GM12801 (cell line): ENCODE measurements at regions not wholly inside any gene's neighbourhood (a gene's known extent, or its start where the extent isn't known, plus 50 kb on each side); places are given as distances from the start of the nearest gene placed in this dataset.

Experiments
- TF ChIP-seq, protein P1 (sequence below): IDR thresholded peaks from one replicate; pipeline ENCODE4 v1.5.1; 2011; ENCODE audit warnings: control low read depth; ENCODE audit not compliant: insufficient read length; ENCODE audit errors: extremely low read depth

DNA sequence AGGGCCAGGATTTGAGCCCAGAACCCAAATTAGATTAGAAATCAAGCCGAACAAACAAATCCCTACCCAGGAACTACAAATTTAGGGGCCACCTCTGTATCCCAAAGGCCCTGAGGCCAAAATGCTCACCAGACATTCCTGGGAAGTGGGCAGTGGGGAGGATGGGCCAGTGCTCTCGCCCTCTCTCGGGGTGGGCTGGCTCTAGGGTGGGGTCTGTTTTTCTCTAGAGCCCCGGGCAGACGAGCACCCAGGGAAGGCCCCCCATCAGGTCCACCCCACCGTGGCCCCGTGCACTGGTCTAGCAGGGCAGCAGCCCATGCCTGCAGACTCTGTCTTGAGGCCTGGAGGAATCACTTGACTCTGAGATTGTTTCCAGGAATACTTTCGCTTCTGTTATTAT is 252.0 kb downstream of the RRAGC start:
- TF ChIP-seq, protein P1, sequence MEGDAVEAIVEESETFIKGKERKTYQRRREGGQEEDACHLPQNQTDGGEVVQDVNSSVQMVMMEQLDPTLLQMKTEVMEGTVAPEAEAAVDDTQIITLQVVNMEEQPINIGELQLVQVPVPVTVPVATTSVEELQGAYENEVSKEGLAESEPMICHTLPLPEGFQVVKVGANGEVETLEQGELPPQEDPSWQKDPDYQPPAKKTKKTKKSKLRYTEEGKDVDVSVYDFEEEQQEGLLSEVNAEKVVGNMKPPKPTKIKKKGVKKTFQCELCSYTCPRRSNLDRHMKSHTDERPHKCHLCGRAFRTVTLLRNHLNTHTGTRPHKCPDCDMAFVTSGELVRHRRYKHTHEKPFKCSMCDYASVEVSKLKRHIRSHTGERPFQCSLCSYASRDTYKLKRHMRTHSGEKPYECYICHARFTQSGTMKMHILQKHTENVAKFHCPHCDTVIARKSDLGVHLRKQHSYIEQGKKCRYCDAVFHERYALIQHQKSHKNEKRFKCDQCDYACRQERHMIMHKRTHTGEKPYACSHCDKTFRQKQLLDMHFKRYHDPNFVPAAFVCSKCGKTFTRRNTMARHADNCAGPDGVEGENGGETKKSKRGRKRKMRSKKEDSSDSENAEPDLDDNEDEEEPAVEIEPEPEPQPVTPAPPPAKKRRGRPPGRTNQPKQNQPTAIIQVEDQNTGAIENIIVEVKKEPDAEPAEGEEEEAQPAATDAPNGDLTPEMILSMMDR = no peak

DNA sequence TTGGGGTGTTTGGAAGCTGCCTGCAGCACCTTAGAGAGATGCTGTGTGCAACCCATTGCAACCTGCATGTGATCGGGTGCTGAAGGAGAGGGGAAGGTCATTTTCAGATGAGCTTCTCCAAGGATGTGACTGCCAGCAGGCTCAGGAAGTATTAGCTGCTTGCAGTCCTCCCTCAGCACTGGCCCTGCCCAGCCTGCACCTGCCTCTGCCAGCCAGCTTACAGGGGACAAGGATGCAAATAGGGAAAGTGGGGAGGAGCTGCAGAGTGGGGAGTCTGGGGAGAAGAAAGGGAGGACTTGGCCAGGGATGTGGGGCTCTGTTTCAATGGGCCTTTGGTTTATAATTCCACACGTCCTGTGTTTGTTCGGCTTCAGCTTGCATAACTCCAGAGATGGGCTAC is 254.5 kb downstream of the RRAGC start:
- TF ChIP-seq, protein P1 = no peak

DNA sequence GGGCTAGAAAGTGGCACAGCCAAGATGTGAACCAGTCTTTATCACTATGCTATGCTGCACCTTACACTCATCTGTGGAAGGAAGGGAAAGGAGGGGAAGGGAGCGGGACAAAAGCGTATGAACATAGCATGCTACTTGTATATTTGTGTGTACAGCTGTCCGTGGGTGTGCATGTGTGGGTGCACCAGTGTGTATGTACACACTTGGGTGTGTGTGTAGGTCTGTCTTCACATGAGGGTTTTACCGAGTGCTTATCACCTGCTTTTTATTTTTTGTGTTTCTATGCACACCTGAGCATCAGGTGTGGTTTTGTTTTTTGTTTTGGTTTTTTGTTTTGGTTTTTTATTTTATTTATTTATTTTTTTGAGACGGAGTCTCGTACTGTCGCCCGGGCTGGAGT is 255.7 kb downstream of the RRAGC start:
- TF ChIP-seq, protein P1 = no peak

DNA sequence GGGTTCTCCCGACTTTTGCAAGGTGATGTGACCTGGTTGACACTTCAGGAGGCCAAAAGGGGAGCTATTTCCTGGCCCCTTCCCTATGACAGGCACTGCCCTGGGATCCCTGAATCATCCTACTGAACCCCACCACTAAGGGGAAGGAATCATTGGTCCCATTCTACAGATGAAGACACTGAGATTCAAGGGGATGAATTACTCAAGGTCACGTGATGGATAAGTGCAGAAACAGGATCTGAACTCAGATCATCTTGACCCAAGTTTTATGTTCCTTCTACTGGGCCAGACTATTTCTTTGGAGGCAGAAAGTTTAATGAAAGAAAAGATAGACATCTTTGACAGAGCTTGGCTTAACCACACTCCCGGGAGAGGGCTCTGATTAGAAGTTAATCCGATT is 258.7 kb downstream of the RRAGC start:
- TF ChIP-seq, protein P1 = no peak

DNA sequence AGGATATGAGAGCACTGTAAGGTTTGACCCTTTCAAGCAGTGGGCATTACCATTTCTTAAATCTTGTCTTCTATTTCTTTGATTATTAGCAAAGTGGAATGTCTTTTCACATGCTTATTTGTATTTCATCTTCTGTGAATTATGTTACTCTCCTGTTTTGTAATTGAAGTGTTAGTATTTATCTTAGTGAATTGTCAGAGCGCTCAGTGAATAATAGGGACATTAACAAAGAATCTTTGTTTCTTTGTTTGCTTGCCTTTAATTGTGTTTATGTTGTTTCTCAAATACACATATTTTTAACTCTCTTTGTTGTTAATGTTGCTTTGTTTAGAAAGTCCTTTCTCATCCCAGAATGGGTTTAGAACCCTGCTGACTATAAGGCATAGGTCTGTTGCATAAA is 259.3 kb downstream of the RRAGC start:
- TF ChIP-seq, protein P1 = no peak

DNA sequence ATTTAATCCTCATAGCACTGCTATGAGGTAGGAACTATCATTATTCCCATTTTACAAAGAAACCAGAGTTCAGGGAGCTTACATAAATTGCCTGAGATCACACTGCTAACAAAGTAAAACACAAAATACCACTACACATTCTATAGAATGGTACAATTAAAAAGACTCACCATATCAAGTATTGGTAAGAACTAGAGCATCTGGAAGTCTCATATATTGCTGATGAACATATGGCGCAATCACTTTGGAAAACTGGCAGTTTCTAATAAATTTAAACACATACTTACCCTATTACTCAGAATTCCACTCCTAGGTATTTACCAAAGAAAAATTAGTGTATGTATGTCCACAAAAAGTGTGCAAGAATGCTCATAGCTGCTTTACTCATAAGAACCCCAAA is 261.5 kb downstream of the RRAGC start:
- TF ChIP-seq, protein P1 = no peak

DNA sequence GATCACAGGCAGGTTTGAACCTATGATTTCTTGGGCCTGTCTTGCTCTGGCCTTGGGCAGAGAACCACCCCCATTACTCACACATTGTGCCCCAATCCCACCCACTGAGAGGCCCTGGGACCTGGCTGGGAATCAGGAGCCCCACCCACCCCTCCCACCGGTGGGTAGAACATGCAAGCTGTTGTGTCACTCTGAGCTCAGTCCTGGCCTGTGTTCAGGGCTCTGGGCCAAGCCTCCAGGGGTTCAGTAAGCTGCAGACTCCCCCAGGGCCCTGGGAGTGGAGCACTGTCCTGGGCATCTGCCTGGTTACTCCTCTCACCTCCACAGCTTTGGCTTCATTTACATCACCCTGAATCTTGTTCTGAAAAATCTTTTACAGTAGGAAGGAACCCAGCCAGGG is 270.5 kb downstream of the RRAGC start:
- TF ChIP-seq, protein P1 = no peak

DNA sequence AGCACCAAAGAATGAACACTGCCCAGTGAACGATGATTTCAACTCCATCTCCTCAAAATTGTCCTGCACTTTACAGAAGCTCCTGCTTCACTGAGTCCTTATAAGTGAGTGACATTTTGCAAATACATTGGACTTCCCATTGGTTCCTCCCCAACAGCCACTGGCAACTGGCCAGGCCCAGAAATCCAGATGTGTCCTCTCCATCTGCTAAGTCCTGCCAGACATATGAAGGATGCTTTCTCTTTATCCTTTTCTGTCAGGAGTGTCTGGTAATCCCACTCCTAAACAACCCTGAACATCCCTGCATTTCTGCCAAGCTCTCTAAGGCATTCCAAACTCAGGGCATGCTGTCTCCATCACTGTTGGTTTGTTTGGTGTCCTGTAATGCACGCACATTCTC is 271.8 kb downstream of the RRAGC start:
- TF ChIP-seq, protein P1 = no peak
